Pancreas (tissue), 10 donors: ENCODE measurements at regions not wholly inside any gene's neighbourhood (a gene's known extent, or its start where the extent isn't known, plus 50 kb on each side); places are given as distances from the start of the nearest gene placed in this dataset.

Experiments
- ATAC-seq, 4 donors: fragments of 200-7000 bp; cut with Tn5 transposase; one replicate each; pipeline versions ENCODE4 v1.8.0 to v1.9.1; 2020; ENCODE audit warnings: mild to moderate bottlenecking in 4 of 4, moderate library complexity in 4 of 4
- DNase-seq, 6 donors: peaks; one replicate each; pipeline ENCODE4 v3.0.0-alpha.2; 2020
- FAIRE-seq: peaks from 2 replicates; lab custom pipeline; 2012; peaks lifted over from hg19 to GRCh38; lab: Jason Lieb, UNC
- H3K27ac ChIP-seq, 4 donors: fragments of 200-600 bp; sonication (generic); 1 replicate in 3 of 4; 2 replicates in 1 of 4; pipeline versions ENCODE4 v1.5.0 to v1.8.0; 2020
- H3K27me3 ChIP-seq, 4 donors: fragments of 200-600 bp; one replicate each; pipeline ENCODE4 v1.8.0; 2021
- H3K36me3 ChIP-seq, 3 donors: fragments of 200-600 bp; sonication (generic) in 1 of 3; one replicate each; pipeline versions ENCODE4 v1.5.0 to v1.8.0; 2020 to 2021
- H3K4me1 ChIP-seq, 3 donors: fragments of 200-600 bp; one replicate each; pipeline ENCODE4 v1.8.0; 2021
- H3K4me3 ChIP-seq, 4 donors: fragments of 200-600 bp; sonication (generic) in 2 of 4; one replicate each; pipeline versions ENCODE4 v1.5.0 to v1.8.0; 2020 to 2021
- H3K9me3 ChIP-seq, 4 donors: fragments of 200-600 bp; one replicate each; pipeline ENCODE4 v1.8.0; 2021
- CTCF ChIP-seq, 4 donors: fragments of 200-600 bp; sonication (generic) in 3 of 4; IDR thresholded peaks; one replicate each; pipeline versions ENCODE4 v1.5.0 to v1.8.0; 2021; ENCODE audit warnings: antibody characterized with exemption in 4 of 4
- WGBS, 2 donors: extraction: QIAGEN DNeasy Blood & Tissue Kit; methylation state at CpG; one replicate each; pipeline ENCODE4 v1.1.7; 2013; 5-methylcytosine and 5-hydroxymethylcytosine counted together
- intact Hi-C, 3 donors: fragments of 100-400 bp; cut with DNase I; formaldehyde crosslinking; loops; one replicate each; pipeline versions ENCODE4 v1.11.1 to v1.14.2; 2022
- donor health status: healthy with polysubstance abuse.
- donor health status: DM: no; HTN: no; CAD: no; lungs with moderate emphysema.
- donor health status: DM: no; HTN: no; CAD: no.
- donor health status: control.
- donor health status: control.
- donor health status: Bipolar disorder and iron deficiency.
- donor health status: DM: yes; HTN: yes; CAD: no.
- donor health status: DM: no; HTN: no; CAD: no.
- donor health status: DM: no; HTN: no; CAD: no.
- donor health status: DM: yes; HTN: yes; CAD: no.

- Histone ChIP-seq H3K36me3 (no peaks in the 10 kb centered on the region), H3K9me3 (no peaks in the 10 kb centered on the region), H3K4me3 (no peak overlapping the region), H3K27me3 (no peaks in the 10 kb centered on the region), H3K4me1 (no peaks in the 10 kb centered on the region), H3K27ac (no peak overlapping the region)
- TF ChIP-seq CTCF (IDR thresholded peaks at IDR 0.05) = no peak
- WGBS, 2 donors = 59 to 63% methylated on average over 11 of the region's 11 CpGs
- intact Hi-C loops = no loop called here
- DNase-seq (no peak), FAIRE-seq (no peak), ATAC-seq (no peak)
These were observed 609.5 kb downstream of the AACS start for GRCh38 chr12:125674554-125675338.

- TF ChIP-seq CTCF (IDR thresholded peaks at IDR 0.05) = no peak
- H3K4me1 ChIP-seq = no peaks in the 10 kb centered on the region
- 4 to 6% methylated on average over 1 of the region's 1 CpG for WGBS, 2 donors
- H3K36me3 ChIP-seq = no peaks in the 10 kb centered on the region
- ATAC-seq = no peak
- H3K27ac ChIP-seq = no peak overlapping the region
- no peak for FAIRE-seq
- no peak overlapping the region for H3K4me3 ChIP-seq
- intact Hi-C loops = no loop called here
- no peak for DNase-seq
- no peaks in the 10 kb centered on the region for H3K9me3 ChIP-seq
- H3K27me3 ChIP-seq = no peaks in the 10 kb centered on the region
These were observed 611.1 kb downstream of the AACS start for GRCh38 chr12:125676366-125676765.

GRCh38 chr12:125677829-125678228 is 612.6 kb downstream of the AACS start:
- intact Hi-C loops = no loop called here
- WGBS, 2 donors = 82 to 94% methylated on average over 4 of the region's 4 CpGs
- FAIRE-seq = no peak

GRCh38 chr12:125678589-125678993 is 613.4 kb downstream of the AACS start:
- ATAC-seq (no peak), FAIRE-seq (no peak)

More at GRCh38 chr12:125677829-125678228, 612.6 kb downstream of the AACS start:
- Histone ChIP-seq H3K27me3 (no peaks in the 10 kb centered on the region), H3K27ac (no peak overlapping the region), H3K4me1 (no peaks in the 10 kb centered on the region), H3K9me3 (no peaks in the 10 kb centered on the region), H3K4me3 (no peak overlapping the region), H3K36me3 (no peaks in the 10 kb centered on the region)
- ATAC-seq (no peak), DNase-seq (no peak)
- no peak for TF ChIP-seq CTCF (IDR thresholded peaks at IDR 0.05)

More at GRCh38 chr12:125678589-125678993, 613.4 kb downstream of the AACS start:
- Histone ChIP-seq H3K27ac (no peak overlapping the region), H3K36me3 (no peaks in the 10 kb centered on the region), H3K4me1 (no peaks in the 10 kb centered on the region), H3K4me3 (no peak overlapping the region), H3K27me3 (no peaks in the 10 kb centered on the region), H3K9me3 (no peaks in the 10 kb centered on the region)
- no peak for TF ChIP-seq CTCF (IDR thresholded peaks at IDR 0.05)
- 62 to 84% methylated on average over 3 of the region's 3 CpGs for WGBS, 2 donors
- intact Hi-C loops = no loop called here
- DNase-seq = no peak
